PC-9 (cell line): ENCODE measurements at regions not wholly inside any gene's neighbourhood (a gene's known extent, or its start where the extent isn't known, plus 50 kb on each side); places are given as distances from the start of the nearest gene placed in this dataset.
"Not testable (repeated sequence)": the region's sequence is repeated elsewhere in the genome, so short reads cannot be mapped to it uniquely, and the experiment has no call there.

ENCODE experiments used
- CTCF ChIP-seq: fragments of 200-600 bp; sonication (generic); conservative IDR thresholded peaks from 2 replicates; pipeline ENCODE4 v1.6.1; 2017; ENCODE audit warnings: mixed run types, antibody characterized with exemption, mild to moderate bottlenecking, moderate library complexity
- EZH2 ChIP-seq: fragments of 200-600 bp; sonication (generic); IDR thresholded peaks from 2 replicates; pipeline ENCODE4 v1.8.0; 2017; ENCODE audit warnings: antibody characterized with exemption, low read depth

DNA sequence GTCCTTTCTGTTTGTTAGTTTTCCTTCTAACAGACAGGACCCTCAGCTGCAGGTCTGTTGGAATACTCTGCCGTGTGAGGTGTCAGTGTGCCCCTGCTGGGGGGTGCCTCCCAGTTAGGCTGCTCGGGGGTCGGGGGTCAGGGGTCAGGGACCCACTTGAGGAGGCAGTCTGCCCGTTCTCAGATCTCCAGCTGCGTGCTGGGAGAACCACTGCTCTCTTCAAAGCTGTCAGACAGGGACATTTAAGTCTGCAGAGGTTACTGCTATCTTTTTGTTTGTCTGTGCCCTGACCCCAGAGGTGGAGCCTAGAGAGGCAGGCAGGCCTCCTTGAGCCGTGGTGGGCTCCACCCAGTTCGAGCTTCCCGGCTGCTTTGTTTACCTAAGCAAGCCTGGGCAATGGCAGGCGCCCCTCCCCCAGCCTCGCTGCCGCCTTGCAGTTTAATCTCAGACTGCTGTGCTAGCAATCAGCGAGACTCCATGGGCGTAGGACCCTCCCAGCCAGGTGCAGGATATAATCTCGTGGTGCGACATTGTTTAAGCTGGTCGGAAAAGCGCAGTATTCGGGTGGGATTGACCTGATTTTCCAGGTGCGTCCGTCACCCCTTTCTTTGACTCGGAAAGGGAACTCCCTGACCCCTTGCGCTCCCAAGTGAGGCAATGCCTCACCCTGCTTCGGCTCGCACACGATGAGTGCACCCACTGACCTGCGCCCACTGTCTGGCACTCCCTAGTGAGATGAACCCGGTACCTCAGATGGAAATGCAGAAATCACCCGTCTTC is 2002.0 kb upstream of the CDH6 start:
- not testable (repeated sequence) for TF ChIP-seq CTCF, EZH2
